ELR (cell line): ENCODE measurements at regions not wholly inside any gene's neighbourhood (a gene's known extent, or its start where the extent isn't known, plus 50 kb on each side); places are given as distances from the start of the nearest gene placed in this dataset.
"Not testable (repeated sequence)": the region's sequence is repeated elsewhere in the genome, so short reads cannot be mapped to it uniquely, and the experiment has no call there.

Experiments used
- DNase-seq: peaks from one replicate; pipeline ENCODE4 v3.0.0-alpha.2; 2015; ENCODE audit warnings: low read depth

- no peak for DNase-seq
Measured at GRCh38 chr6:166877906-166878305, 78.4 kb downstream of the RNASET2 start.

- no peak for DNase-seq
Measured at GRCh38 chr6:166877349-166877748, 79.0 kb downstream of the RNASET2 start.

GRCh38 chr6:166872531-166873009, 83.8 kb downstream of the RNASET2 start:
- DNase-seq: no peak

GRCh38 chr6:166870602-166871208, 85.6 kb downstream of the RNASET2 start:
- no peak for DNase-seq

GRCh38 chr6:166866839-166867637, 89.3 kb downstream of the RNASET2 start:
- no peak for DNase-seq

GRCh38 chr6:166864333-166864732, 92.0 kb downstream of the RNASET2 start:
- DNase-seq: no peak

- no peak for DNase-seq
Measured at GRCh38 chr6:166862978-166863530, 93.3 kb downstream of the RNASET2 start.

GRCh38 chr6:166862287-166862977, 93.9 kb downstream of the RNASET2 start:
- DNase-seq: no peak

GRCh38 chr6:166861961-166862286, 94.4 kb downstream of the RNASET2 start:
- no peak for DNase-seq

GRCh38 chr6:166861304-166861703, 95.0 kb downstream of the RNASET2 start:
- no peak for DNase-seq

GRCh38 chr6:166860392-166860791, 96.0 kb downstream of the RNASET2 start:
- DNase-seq: no peak

GRCh38 chr6:166855416-166855815, 100.9 kb downstream of the RNASET2 start:
- DNase-seq: no peak

GRCh38 chr6:166853371-166854325, 102.7 kb downstream of the RNASET2 start:
- no peak for DNase-seq

GRCh38 chr6:166852451-166852975, 103.8 kb downstream of the RNASET2 start:
- DNase-seq: no peak

- no peak for DNase-seq
Measured at GRCh38 chr6:166851911-166852310, 104.4 kb downstream of the RNASET2 start.

- DNase-seq: no peak
Measured at GRCh38 chr6:166851426-166851825, 104.9 kb downstream of the RNASET2 start.

- no peak for DNase-seq
Measured at GRCh38 chr6:166850677-166851076, 105.7 kb downstream of the RNASET2 start.

- DNase-seq: no peak
Measured at GRCh38 chr6:166849749-166850183, 106.6 kb downstream of the RNASET2 start.

GRCh38 chr6:166848979-166849748, 107.2 kb downstream of the RNASET2 start:
- no peak for DNase-seq

- not testable (repeated sequence) for DNase-seq
Measured at GRCh38 chr6:166846446-166847142, 109.8 kb downstream of the RNASET2 start.
